ENCODE measurements at regions not wholly inside any gene's neighbourhood (a gene's known extent, or its start where the extent isn't known, plus 50 kb on each side); places are given as distances from the start of the nearest gene placed in this dataset.

- peaks cover 3% of the 10 kb centered on the region for H3K4me1 Mint-ChIP-seq (ENCODE audit: unreplicated experiment)
- H3K27ac Mint-ChIP-seq (ENCODE audit: unreplicated experiment), result no peak overlapping the region
- peaks cover 8% of the 10 kb centered on the region for H3K27me3 Mint-ChIP-seq (ENCODE audit: unreplicated experiment)
- no peaks in the 10 kb centered on the region for H3K36me3 Mint-ChIP-seq (ENCODE audit: unreplicated experiment)
- no peak overlapping the region for H3K4me3 Mint-ChIP-seq (ENCODE audit: unreplicated experiment)
- DNase-seq (ENCODE audit: extremely low spot score, unreplicated experiment), result no peak
- H3K9me3 Mint-ChIP-seq (ENCODE audit: unreplicated experiment), result peaks cover 6% of the 10 kb centered on the region
- TF ChIP-seq CTCF (IDR thresholded peaks at IDR 0.05), result no peak
These were observed 69.2 kb upstream of the TCF7L2 start for GRCh38 chr10:112880633-112881530.

- DNase-seq (ENCODE audit: extremely low spot score, unreplicated experiment), result no peak
- H3K9me3 Mint-ChIP-seq (ENCODE audit: unreplicated experiment), result peaks cover 6% of the 10 kb centered on the region
- no peaks in the 10 kb centered on the region for H3K4me1 Mint-ChIP-seq (ENCODE audit: unreplicated experiment)
- H3K27me3 Mint-ChIP-seq (ENCODE audit: unreplicated experiment), result peaks cover 3% of the 10 kb centered on the region
- no peak overlapping the region for H3K27ac Mint-ChIP-seq (ENCODE audit: unreplicated experiment)
- no peak for TF ChIP-seq CTCF (IDR thresholded peaks at IDR 0.05)
- H3K36me3 Mint-ChIP-seq (ENCODE audit: unreplicated experiment), result no peaks in the 10 kb centered on the region
- H3K4me3 Mint-ChIP-seq (ENCODE audit: unreplicated experiment), result no peak overlapping the region
These were observed 66.5 kb upstream of the TCF7L2 start for GRCh38 chr10:112883360-112884178.

- H3K4me1 Mint-ChIP-seq (ENCODE audit: unreplicated experiment), result no peaks in the 10 kb centered on the region
- peaks cover 6% of the 10 kb centered on the region for H3K9me3 Mint-ChIP-seq (ENCODE audit: unreplicated experiment)
- DNase-seq (ENCODE audit: extremely low spot score, unreplicated experiment), result no peak
- no peak for TF ChIP-seq CTCF (IDR thresholded peaks at IDR 0.05)
- H3K36me3 Mint-ChIP-seq (ENCODE audit: unreplicated experiment), result peaks cover 2% of the 10 kb centered on the region
- H3K27ac Mint-ChIP-seq (ENCODE audit: unreplicated experiment), result no peak overlapping the region
- peaks cover 3% of the 10 kb centered on the region for H3K27me3 Mint-ChIP-seq (ENCODE audit: unreplicated experiment)
- H3K4me3 Mint-ChIP-seq (ENCODE audit: unreplicated experiment), result no peak overlapping the region
These were observed 65.9 kb upstream of the TCF7L2 start for GRCh38 chr10:112884179-112884504.

GRCh38 chr10:112886463-112886862 lies 63.6 kb upstream of the TCF7L2 start:
- Mint-ChIP-seq H3K4me3 (ENCODE audit: unreplicated experiment) (no peak overlapping the region), H3K27me3 (ENCODE audit: unreplicated experiment) (peaks cover 5% of the 10 kb centered on the region), H3K36me3 (ENCODE audit: unreplicated experiment) (peaks cover 2% of the 10 kb centered on the region), H3K4me1 (ENCODE audit: unreplicated experiment) (no peaks in the 10 kb centered on the region), H3K9me3 (ENCODE audit: unreplicated experiment) (peaks cover 6% of the 10 kb centered on the region), H3K27ac (ENCODE audit: unreplicated experiment) (no peak overlapping the region)
- TF ChIP-seq CTCF (IDR thresholded peaks at IDR 0.05), result no peak
- DNase-seq (ENCODE audit: extremely low spot score, unreplicated experiment), result no peak

GRCh38 chr10:112887968-112888367 lies 62.1 kb upstream of the TCF7L2 start:
- H3K9me3 Mint-ChIP-seq (ENCODE audit: unreplicated experiment), result peaks cover 6% of the 10 kb centered on the region
- H3K4me1 Mint-ChIP-seq (ENCODE audit: unreplicated experiment), result no peaks in the 10 kb centered on the region
- peaks cover 2% of the 10 kb centered on the region for H3K36me3 Mint-ChIP-seq (ENCODE audit: unreplicated experiment)
- H3K4me3 Mint-ChIP-seq (ENCODE audit: unreplicated experiment), result no peak overlapping the region
- H3K27me3 Mint-ChIP-seq (ENCODE audit: unreplicated experiment), result peaks cover 5% of the 10 kb centered on the region
- H3K27ac Mint-ChIP-seq (ENCODE audit: unreplicated experiment), result no peak overlapping the region
- DNase-seq (ENCODE audit: extremely low spot score, unreplicated experiment), result no peak
- no peak for TF ChIP-seq CTCF (IDR thresholded peaks at IDR 0.05)
